Peyer's patch (tissue), 4 donors: ENCODE measurements at regions not wholly inside any gene's neighbourhood (a gene's known extent, or its start where the extent isn't known, plus 50 kb on each side); places are given as distances from the start of the nearest gene placed in this dataset.

Source experiments
- POLR2A ChIP-seq, 2 donors: fragments of 450-650 bp; IDR thresholded peaks; one replicate each; pipeline ENCODE4 v1.5.1; 2017; ENCODE audit warnings: antibody characterized with exemption in 2 of 2, mild to moderate bottlenecking in 2 of 2, moderate library complexity in 2 of 2
- TF ChIP-seq, protein P1 (sequence below), 6 experiments: fragments of 450-650 bp in 4 of 6; fragments of 200-600 bp in 2 of 6; sonication (generic) in 1 of 6; IDR thresholded peaks; one replicate each; pipeline ENCODE4 v1.5.1; 2017 to 2019; ENCODE audit warnings: antibody characterized with exemption in 6 of 6, mild to moderate bottlenecking in 3 of 6, moderate library complexity in 1 of 6

DNA sequence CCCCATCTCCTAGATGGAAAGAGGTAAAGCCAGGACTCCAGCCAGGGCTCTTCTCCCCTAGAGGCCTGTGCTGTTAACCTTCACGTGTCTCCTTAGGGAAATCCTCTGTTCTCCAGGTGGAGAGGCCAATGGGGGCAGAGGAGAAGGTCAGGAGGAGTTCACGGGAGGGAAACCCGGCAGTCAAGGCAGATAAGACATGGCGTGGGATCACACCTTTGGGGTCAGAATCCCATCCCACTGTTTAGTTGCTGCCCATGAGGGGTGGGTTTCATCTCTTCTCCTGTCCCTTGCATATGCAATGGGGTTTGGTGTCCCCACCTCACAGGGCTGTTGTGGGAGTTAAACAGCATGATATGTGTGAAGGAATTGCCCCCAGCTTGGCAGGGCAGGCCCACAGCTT, 469.7 kb downstream of the TBC1D22A start:
- TF ChIP-seq, protein P1, sequence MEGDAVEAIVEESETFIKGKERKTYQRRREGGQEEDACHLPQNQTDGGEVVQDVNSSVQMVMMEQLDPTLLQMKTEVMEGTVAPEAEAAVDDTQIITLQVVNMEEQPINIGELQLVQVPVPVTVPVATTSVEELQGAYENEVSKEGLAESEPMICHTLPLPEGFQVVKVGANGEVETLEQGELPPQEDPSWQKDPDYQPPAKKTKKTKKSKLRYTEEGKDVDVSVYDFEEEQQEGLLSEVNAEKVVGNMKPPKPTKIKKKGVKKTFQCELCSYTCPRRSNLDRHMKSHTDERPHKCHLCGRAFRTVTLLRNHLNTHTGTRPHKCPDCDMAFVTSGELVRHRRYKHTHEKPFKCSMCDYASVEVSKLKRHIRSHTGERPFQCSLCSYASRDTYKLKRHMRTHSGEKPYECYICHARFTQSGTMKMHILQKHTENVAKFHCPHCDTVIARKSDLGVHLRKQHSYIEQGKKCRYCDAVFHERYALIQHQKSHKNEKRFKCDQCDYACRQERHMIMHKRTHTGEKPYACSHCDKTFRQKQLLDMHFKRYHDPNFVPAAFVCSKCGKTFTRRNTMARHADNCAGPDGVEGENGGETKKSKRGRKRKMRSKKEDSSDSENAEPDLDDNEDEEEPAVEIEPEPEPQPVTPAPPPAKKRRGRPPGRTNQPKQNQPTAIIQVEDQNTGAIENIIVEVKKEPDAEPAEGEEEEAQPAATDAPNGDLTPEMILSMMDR (IDR thresholded peaks at IDR 0.05) = no peak
- TF ChIP-seq POLR2A (IDR thresholded peaks at IDR 0.05) = no peak
